PC-3 (cell line): ENCODE measurements at regions not wholly inside any gene's neighbourhood (a gene's known extent, or its start where the extent isn't known, plus 50 kb on each side); places are given as distances from the start of the nearest gene placed in this dataset.

Experiments used
- ATAC-seq: fragments of 200-7000 bp; cut with Tn5 transposase; 2 replicates; pipeline ENCODE4 v1.9.1; 2020; ENCODE audit warnings: mild to moderate bottlenecking, moderate library complexity
- BruUV-seq: library from RNA; stranded (reverse); fragments of 400-500 nt; replicated peaks from 2 replicates; lab custom pipeline; 2021; lab: Mats Ljungman, UMichigan
- CTCF ChIA-PET: fragments of 300-600 bp; sonication (Branson Sonifier 250); formaldehyde crosslinking; loops from one replicate; lab custom pipeline; 2022; ENCODE audit warnings: antibody characterized with exemption; lab: Charles Lee
- POLR2A ChIA-PET: fragments of 300-600 bp; sonication (Branson Sonifier 250); formaldehyde crosslinking; loops from one replicate; lab custom pipeline; 2022; ENCODE audit warnings: antibody characterized with exemption; ENCODE audit not compliant: unreplicated experiment; lab: Charles Lee
- DNase-seq: peaks from one replicate; pipeline ENCODE4 v3.0.0-alpha.2; 2015
- H2AFZ ChIP-seq: fragments of 300-600 bp; sonication (generic); 2 replicates; pipeline ENCODE4 v1.6.0; 2016; ENCODE audit warnings: antibody characterized with exemption, low read length
- H3F3A ChIP-seq: fragments of 300-600 bp; sonication (generic); one replicate; pipeline ENCODE4 v1.6.0; 2017; ENCODE audit warnings: antibody characterized with exemption, low read length, control low read depth, mild to moderate bottlenecking; ENCODE audit not compliant: unreplicated experiment
- H3K27ac ChIP-seq: fragments of 300-600 bp; sonication (generic); 2 replicates; pipeline ENCODE4 v1.5.1; 2016; ENCODE audit warnings: mild to moderate bottlenecking, low read length
- H3K27me3 ChIP-seq: fragments of 300-600 bp; sonication (generic); 2 replicates; pipeline ENCODE4 v1.6.1; 2016; ENCODE audit warnings: low read length, mixed read lengths
- H3K36me3 ChIP-seq: fragments of 300-600 bp; sonication (generic); 2 replicates; pipeline ENCODE4 v1.6.1; 2016; ENCODE audit warnings: low read depth, mixed run types, low read length, mixed read lengths
- H3K4me1 ChIP-seq: fragments of 300-600 bp; sonication (generic); 2 replicates; pipeline ENCODE4 v1.5.1; 2016; ENCODE audit warnings: low read length; ENCODE audit not compliant: insufficient read depth
- H3K4me2 ChIP-seq: fragments of 300-600 bp; sonication (generic); 2 replicates; pipeline ENCODE4 v1.6.0; 2016; ENCODE audit warnings: low read length
- H3K4me3 ChIP-seq: fragments of 300-600 bp; sonication (generic); 2 replicates; pipeline ENCODE4 v1.5.1; 2016; ENCODE audit warnings: mild to moderate bottlenecking, low read length, mixed read lengths
- H3K79me2 ChIP-seq: fragments of 300-600 bp; sonication (generic); 2 replicates; pipeline ENCODE4 v1.6.1; 2017; ENCODE audit warnings: low read length, mixed read lengths
- H3K9ac ChIP-seq: fragments of 300-600 bp; sonication (generic); 2 replicates; pipeline ENCODE4 v1.6.0; 2016; ENCODE audit warnings: mild to moderate bottlenecking, low read length
- H3K9me2 ChIP-seq: fragments of 300-600 bp; sonication (generic); replicated peaks from 2 replicates; pipeline ENCODE4 v1.6.1; 2016; ENCODE audit warnings: mixed run types, low read length, mixed read lengths
- H3K9me3 ChIP-seq: fragments of 300-600 bp; sonication (generic); 2 replicates; pipeline ENCODE4 v1.6.1; 2016; ENCODE audit warnings: low read length, mixed read lengths
- H4K20me1 ChIP-seq: fragments of 300-600 bp; sonication (generic); 2 replicates; pipeline ENCODE4 v1.6.1; 2016; ENCODE audit warnings: low read length, mixed read lengths
- EZH2 ChIP-seq: fragments of 300-600 bp; sonication (generic); IDR thresholded peaks from one replicate; pipeline ENCODE4 v1.6.1; 2017; ENCODE audit warnings: antibody characterized with exemption, mild to moderate bottlenecking, low read length; ENCODE audit not compliant: unreplicated experiment
- EZH2phosphoT487 ChIP-seq: fragments of 300-600 bp; sonication (generic); IDR thresholded peaks from 2 replicates; pipeline ENCODE4 v1.6.1; 2018; ENCODE audit warnings: mild to moderate bottlenecking, antibody characterized with exemption, low read length, borderline replicate concordance
- intact Hi-C: fragments of 100-400 bp; cut with micrococcal nuclease; formaldehyde crosslinking; loops from 2 replicates; pipeline ENCODE4 v1.9.0; 2023
- TF ChIP-seq, protein P1 (sequence below): fragments of 300-600 bp; sonication (generic); conservative IDR thresholded peaks from 2 replicates; pipeline ENCODE4 v1.5.1; 2017; ENCODE audit warnings: antibody characterized with exemption, low read depth, mild to moderate bottlenecking, low read length

DNA sequence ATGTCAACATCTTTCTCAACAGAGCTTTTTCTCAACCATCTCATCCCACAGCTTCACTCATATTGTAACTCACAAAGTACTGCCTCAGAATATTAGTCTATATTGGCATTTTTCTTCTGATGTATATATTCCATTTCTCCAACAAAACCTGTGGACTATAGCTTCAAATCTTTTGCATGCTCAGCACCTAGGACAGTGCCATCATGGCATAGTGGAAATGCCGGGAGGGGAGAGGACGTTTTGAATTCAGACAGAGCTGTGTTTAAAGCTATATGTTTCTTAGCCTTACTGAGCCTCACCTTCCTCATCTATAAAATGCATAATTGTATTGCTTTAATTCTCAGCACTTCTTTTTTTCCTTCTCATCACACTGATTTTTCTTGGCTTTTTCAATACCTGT, 452.6 kb downstream of the GALC start:
- Histone ChIP-seq H3K79me2 (no peaks in the 10 kb centered on the region), H3K9ac (no peak overlapping the region), H3K4me1 (no peaks in the 10 kb centered on the region), H3K27ac (no peak overlapping the region), H2AFZ (no peak overlapping the region), H3K36me3 (no peaks in the 10 kb centered on the region), H3K9me2 (no peaks in the 10 kb centered on the region), H3F3A (no peaks in the 10 kb centered on the region), H3K4me2 (no peak overlapping the region), H3K27me3 (no peaks in the 10 kb centered on the region), H4K20me1 (no peaks in the 10 kb centered on the region), H3K9me3 (peaks cover 22% of the 10 kb centered on the region; the same call in 1 of the 2 replicates), H3K4me3 (no peak overlapping the region)
- CTCF ChIA-PET: no interaction called here
- no peak for DNase-seq
- intact Hi-C loops: no loop called here
- ATAC-seq: no peak
- POLR2A ChIA-PET: no interaction called here
- BruUV-seq: no TSS peak
- no peak for TF ChIP-seq EZH2
- TF ChIP-seq, protein P1, sequence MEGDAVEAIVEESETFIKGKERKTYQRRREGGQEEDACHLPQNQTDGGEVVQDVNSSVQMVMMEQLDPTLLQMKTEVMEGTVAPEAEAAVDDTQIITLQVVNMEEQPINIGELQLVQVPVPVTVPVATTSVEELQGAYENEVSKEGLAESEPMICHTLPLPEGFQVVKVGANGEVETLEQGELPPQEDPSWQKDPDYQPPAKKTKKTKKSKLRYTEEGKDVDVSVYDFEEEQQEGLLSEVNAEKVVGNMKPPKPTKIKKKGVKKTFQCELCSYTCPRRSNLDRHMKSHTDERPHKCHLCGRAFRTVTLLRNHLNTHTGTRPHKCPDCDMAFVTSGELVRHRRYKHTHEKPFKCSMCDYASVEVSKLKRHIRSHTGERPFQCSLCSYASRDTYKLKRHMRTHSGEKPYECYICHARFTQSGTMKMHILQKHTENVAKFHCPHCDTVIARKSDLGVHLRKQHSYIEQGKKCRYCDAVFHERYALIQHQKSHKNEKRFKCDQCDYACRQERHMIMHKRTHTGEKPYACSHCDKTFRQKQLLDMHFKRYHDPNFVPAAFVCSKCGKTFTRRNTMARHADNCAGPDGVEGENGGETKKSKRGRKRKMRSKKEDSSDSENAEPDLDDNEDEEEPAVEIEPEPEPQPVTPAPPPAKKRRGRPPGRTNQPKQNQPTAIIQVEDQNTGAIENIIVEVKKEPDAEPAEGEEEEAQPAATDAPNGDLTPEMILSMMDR: no peak
- TF ChIP-seq EZH2phosphoT487: no peak

DNA sequence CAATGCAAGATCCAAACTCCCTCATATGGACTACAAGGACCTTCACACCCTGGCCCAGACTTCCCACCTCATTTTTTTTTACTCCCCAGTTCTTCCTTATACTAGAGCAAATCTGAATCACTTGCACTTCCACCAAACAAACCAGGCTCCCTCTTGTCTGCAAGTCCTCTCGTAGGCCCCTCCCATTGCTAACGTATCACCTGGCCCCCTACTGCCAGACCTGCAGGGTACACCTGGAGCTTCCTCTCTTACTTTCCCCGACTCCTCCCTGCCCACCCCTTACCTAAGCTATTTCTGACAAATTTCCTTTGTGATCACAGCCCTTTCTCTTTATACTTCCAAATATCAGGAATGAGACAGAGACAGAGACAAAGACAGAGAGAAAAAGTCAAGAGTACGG, 463.9 kb downstream of the GALC start:
- intact Hi-C loops: no loop called here
- Histone ChIP-seq H3K9me2 (no peaks in the 10 kb centered on the region), H2AFZ (no peak overlapping the region), H3K4me1 (no peaks in the 10 kb centered on the region), H3K4me3 (no peak overlapping the region), H3K4me2 (no peak overlapping the region), H3F3A (no peaks in the 10 kb centered on the region), H3K9ac (no peak overlapping the region), H3K27me3 (no peaks in the 10 kb centered on the region), H3K36me3 (no peaks in the 10 kb centered on the region), H3K27ac (no peak overlapping the region), H3K9me3 (0 out of 2 replicates have a peak, but pooled peaks cover 6% of the 10 kb centered on the region), H3K79me2 (no peaks in the 10 kb centered on the region), H4K20me1 (no peaks in the 10 kb centered on the region)
- ChIA-PET POLR2A (no interaction called here), CTCF (no interaction called here)
- no peak for TF ChIP-seq EZH2
- no peak for TF ChIP-seq EZH2phosphoT487
- TF ChIP-seq, protein P1: no peak
- DNase-seq: no peak
- no peak for ATAC-seq
- BruUV-seq: no TSS peak

DNA sequence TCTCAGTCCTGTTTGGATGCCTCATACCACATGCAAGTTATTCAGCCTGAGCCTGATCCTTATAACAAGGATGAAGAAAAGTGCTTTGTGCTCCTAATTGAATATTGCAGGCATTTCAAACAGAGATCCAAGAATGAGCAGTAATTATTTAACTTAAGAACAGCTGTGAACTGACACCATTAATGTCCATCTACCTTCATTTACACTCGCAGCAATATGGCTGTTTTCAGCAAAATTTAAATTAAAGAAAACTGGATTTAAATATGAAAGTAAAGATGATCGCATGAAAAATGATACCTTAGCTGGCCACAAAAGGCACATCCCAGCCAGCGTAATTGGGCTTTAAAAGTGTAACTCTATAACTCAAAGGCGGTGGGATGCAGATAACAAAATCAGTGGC, 466.3 kb downstream of the GALC start:
- ChIA-PET CTCF (no interaction called here), POLR2A (no interaction called here)
- Histone ChIP-seq H3K4me1 (no peaks in the 10 kb centered on the region), H3F3A (no peaks in the 10 kb centered on the region), H3K79me2 (no peaks in the 10 kb centered on the region), H2AFZ (no peak overlapping the region), H3K27ac (no peak overlapping the region), H3K9me2 (no peaks in the 10 kb centered on the region), H3K27me3 (no peaks in the 10 kb centered on the region), H3K4me2 (no peak overlapping the region), H3K36me3 (no peaks in the 10 kb centered on the region), H3K9ac (no peak overlapping the region), H3K4me3 (no peak overlapping the region), H3K9me3 (0 out of 2 replicates have a peak, but pooled peaks cover 6% of the 10 kb centered on the region), H4K20me1 (no peaks in the 10 kb centered on the region)
- intact Hi-C loops: no loop called here
- DNase-seq (no peak), ATAC-seq (no peak)
- TF ChIP-seq, protein P1: no peak
- TF ChIP-seq EZH2phosphoT487: no peak
- TF ChIP-seq EZH2: no peak
- BruUV-seq: no TSS peak
